Ovary (tissue), 7 donors: ENCODE measurements at regions not wholly inside any gene's neighbourhood (a gene's known extent, or its start where the extent isn't known, plus 50 kb on each side); places are given as distances from the start of the nearest gene placed in this dataset.

ENCODE experiments used
- DNase-seq, 5 donors: peaks; one replicate each; pipeline ENCODE4 v3.0.0-alpha.2; 2019 to 2020
- H3K27ac ChIP-seq, 2 donors: fragments of 200-600 bp; one replicate each; pipeline versions ENCODE4 v1.5.1 to v1.8.0; 2019 to 2022
- H3K27me3 ChIP-seq: fragments of 200-600 bp; one replicate; pipeline ENCODE4 v1.8.0; 2022
- H3K36me3 ChIP-seq: fragments of 200-600 bp; sonication (generic); one replicate; pipeline ENCODE4 v1.5.1; 2019
- H3K4me1 ChIP-seq: one replicate; pipeline ENCODE4 v1.8.1; 2013; ENCODE audit warnings: mild to moderate bottlenecking, moderate library complexity; ENCODE audit not compliant: insufficient read depth
- H3K4me3 ChIP-seq: fragments of 200-600 bp; sonication (generic); one replicate; pipeline ENCODE4 v1.5.1; 2017
- H3K9me3 ChIP-seq, 2 donors: fragments of 200-600 bp in 1 of 2; sonication (generic) in 1 of 2; one replicate each; pipeline versions ENCODE4 v1.5.1 to v1.8.1; 2013 to 2019; ENCODE audit warnings: mild to moderate bottlenecking in 1 of 2, moderate library complexity in 1 of 2
- EP300 ChIP-seq: sonication (generic); formaldehyde crosslinking; IDR thresholded peaks from one replicate; pipeline ENCODE4 v1.6.1; 2017; ENCODE audit warnings: antibody characterized with exemption
- POLR2A ChIP-seq: fragments of 450-650 bp; IDR thresholded peaks from one replicate; pipeline ENCODE4 v1.6.1; 2017; ENCODE audit warnings: antibody characterized with exemption, mild to moderate bottlenecking, moderate library complexity
- WGBS, 3 donors: extraction: QIAGEN DNeasy Blood & Tissue Kit in 1 of 3; methylation state at CpG; one replicate each; pipeline versions ENCODE4 v1.1.5 to v1.1.7; 2013 to 2017; 5-methylcytosine and 5-hydroxymethylcytosine counted together
- intact Hi-C, 4 donors: fragments of 100-400 bp; cut with DNase I; formaldehyde crosslinking; loops; one replicate each; pipeline versions ENCODE4 v1.11.0 to v1.15.1; 2022 to 2023
- TF ChIP-seq, protein P1 (sequence below), 3 donors: fragments of 450-650 bp in 2 of 3; fragments of 200-600 bp in 1 of 3; IDR thresholded peaks; one replicate each; pipeline versions ENCODE4 v1.5.1 to v1.8.0; 2016 to 2022; ENCODE audit warnings: antibody characterized with exemption in 3 of 3, mild to moderate bottlenecking in 1 of 3
- donor health status: DM: no; HTN: no; CAD: no; lungs with moderate emphysema.
- donor health status: DM: no; HTN: no; CAD: no.
- donor health status: Bipolar disorder and iron deficiency.
- donor health status: DM: no; HTN: no; CAD: no.
- donor health status: DM: yes; HTN: yes; CAD: no.

DNA sequence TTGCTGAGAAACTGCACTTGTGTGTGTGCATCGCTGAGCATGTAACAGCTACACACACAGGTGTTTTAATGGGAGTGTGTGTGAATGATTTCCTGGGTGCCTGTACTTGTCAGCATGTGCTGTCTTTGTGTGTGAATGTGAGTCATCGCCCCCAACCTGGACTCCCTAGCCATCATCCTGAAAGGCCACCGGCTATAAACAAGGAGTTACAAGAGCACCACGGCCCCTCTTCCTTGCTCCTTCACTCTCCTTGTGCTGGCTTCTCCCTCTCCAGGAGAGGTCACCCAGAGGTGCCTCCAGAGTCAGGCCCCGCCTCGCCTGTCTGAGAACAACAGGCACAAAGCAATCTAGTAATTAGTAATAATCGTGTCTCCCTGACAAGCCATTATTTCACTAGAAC, 419.2 kb downstream of the BUD13 start:
- H3K36me3 ChIP-seq, result no peaks in the 10 kb centered on the region
- DNase-seq, result no peak
- TF ChIP-seq, protein P1, sequence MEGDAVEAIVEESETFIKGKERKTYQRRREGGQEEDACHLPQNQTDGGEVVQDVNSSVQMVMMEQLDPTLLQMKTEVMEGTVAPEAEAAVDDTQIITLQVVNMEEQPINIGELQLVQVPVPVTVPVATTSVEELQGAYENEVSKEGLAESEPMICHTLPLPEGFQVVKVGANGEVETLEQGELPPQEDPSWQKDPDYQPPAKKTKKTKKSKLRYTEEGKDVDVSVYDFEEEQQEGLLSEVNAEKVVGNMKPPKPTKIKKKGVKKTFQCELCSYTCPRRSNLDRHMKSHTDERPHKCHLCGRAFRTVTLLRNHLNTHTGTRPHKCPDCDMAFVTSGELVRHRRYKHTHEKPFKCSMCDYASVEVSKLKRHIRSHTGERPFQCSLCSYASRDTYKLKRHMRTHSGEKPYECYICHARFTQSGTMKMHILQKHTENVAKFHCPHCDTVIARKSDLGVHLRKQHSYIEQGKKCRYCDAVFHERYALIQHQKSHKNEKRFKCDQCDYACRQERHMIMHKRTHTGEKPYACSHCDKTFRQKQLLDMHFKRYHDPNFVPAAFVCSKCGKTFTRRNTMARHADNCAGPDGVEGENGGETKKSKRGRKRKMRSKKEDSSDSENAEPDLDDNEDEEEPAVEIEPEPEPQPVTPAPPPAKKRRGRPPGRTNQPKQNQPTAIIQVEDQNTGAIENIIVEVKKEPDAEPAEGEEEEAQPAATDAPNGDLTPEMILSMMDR (IDR thresholded peaks at IDR 0.05), result no peak
- no peak for TF ChIP-seq POLR2A
- H3K4me3 ChIP-seq, result no peak overlapping the region
- intact Hi-C loops, result no loop called here
- WGBS, 3 donors, result 55 to 63% (median 62%) methylated on average over 7 of the region's 7 CpGs
- no peaks in the 10 kb centered on the region for H3K4me1 ChIP-seq
- H3K27ac ChIP-seq, result no peak overlapping the region
- no peaks in the 10 kb centered on the region for H3K27me3 ChIP-seq
- H3K9me3 ChIP-seq, result no peaks in the 10 kb centered on the region

- intact Hi-C loops, result no loop called here
- no peaks in the 10 kb centered on the region for H3K9me3 ChIP-seq
- DNase-seq, result no peak
- H3K36me3 ChIP-seq, result no peaks in the 10 kb centered on the region
- H3K27ac ChIP-seq, result no peak overlapping the region
- no peaks in the 10 kb centered on the region for H3K27me3 ChIP-seq
- H3K4me3 ChIP-seq, result no peak overlapping the region
- WGBS, 3 donors, result 69 to 80% (median 80%) methylated on average over 4 of the region's 4 CpGs
- no peak for TF ChIP-seq EP300
- no peak for TF ChIP-seq POLR2A
- TF ChIP-seq, protein P1 (IDR thresholded peaks at IDR 0.05), result no peak
- no peaks in the 10 kb centered on the region for H3K4me1 ChIP-seq
Measured at GRCh38 chr11:116352881-116353280, 419.9 kb downstream of the BUD13 start.

DNA sequence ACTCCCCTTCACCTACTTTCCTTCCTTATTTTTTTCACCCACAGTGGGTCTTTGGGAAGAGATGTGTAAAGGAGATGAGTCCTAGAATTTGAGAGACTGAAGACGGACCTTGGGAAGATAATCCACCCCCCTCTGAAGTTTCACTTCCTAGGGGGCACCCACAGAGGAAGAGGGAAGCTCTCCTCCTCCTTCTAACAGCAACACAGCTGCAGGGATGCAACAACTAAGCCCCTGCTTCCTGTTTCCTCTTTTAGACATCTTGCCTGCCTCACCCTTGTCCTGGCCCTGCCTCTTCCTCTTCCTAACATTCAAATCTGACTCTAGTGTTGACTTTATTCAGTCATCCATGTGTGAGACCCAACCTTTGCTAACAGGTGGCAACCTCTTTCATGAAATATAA, 424.6 kb downstream of the BUD13 start:
- intact Hi-C loops, result no loop called here
- Histone ChIP-seq H3K27ac (no peak overlapping the region), H3K4me1 (no peaks in the 10 kb centered on the region), H3K27me3 (no peaks in the 10 kb centered on the region), H3K4me3 (no peak overlapping the region), H3K9me3 (no peaks in the 10 kb centered on the region), H3K36me3 (no peaks in the 10 kb centered on the region)
- TF ChIP-seq, protein P1 (IDR thresholded peaks at IDR 0.05), result no peak
- TF ChIP-seq POLR2A (no peak), EP300 (no peak)
- no peak for DNase-seq
- 17 to 33% (median 19%) methylated on average over 1 of the region's 1 CpG for WGBS, 3 donors

GRCh38 chr11:116345575-116345974, 427.2 kb downstream of the BUD13 start:
- 70 to 87% (median 79%) methylated on average over 2 of the region's 2 CpGs for WGBS, 3 donors
- no peaks in the 10 kb centered on the region for H3K27me3 ChIP-seq
- intact Hi-C loops, result no loop called here
- TF ChIP-seq POLR2A, result no peak
- no peak for TF ChIP-seq EP300
- TF ChIP-seq, protein P1 (IDR thresholded peaks at IDR 0.05), result no peak
- H3K4me3 ChIP-seq, result no peak overlapping the region
- no peaks in the 10 kb centered on the region for H3K4me1 ChIP-seq
- H3K9me3 ChIP-seq, result no peaks in the 10 kb centered on the region
- no peaks in the 10 kb centered on the region for H3K36me3 ChIP-seq
- no peak overlapping the region for H3K27ac ChIP-seq
- DNase-seq, result no peak

DNA sequence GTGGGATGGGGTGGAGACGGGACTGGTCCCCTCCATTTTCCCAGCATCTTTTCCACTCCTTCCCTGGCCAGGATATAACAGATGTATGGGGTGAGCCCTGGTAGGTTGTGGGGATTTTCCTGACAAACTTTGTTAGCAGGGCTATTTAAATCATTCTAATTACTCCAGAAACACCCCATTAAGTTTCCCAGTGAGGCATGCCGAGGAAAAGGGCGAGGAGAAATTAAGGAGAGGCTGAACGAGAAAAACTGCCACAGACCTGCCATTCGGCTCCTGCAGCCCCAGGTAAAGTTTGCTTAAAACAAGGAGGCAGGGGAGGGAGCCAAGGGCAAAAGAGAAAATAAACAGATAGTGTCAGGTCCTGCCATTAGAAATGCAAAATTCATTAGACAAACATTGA, 428.2 kb downstream of the BUD13 start:
- Histone ChIP-seq H3K4me3 (no peak overlapping the region), H3K36me3 (no peaks in the 10 kb centered on the region), H3K27ac (no peak overlapping the region), H3K4me1 (no peaks in the 10 kb centered on the region), H3K27me3 (no peaks in the 10 kb centered on the region), H3K9me3 (no peaks in the 10 kb centered on the region)
- DNase-seq, result no peak
- intact Hi-C loops, result no loop called here
- no peak for TF ChIP-seq EP300
- TF ChIP-seq, protein P1 (IDR thresholded peaks at IDR 0.05), result no peak
- TF ChIP-seq POLR2A, result no peak
- WGBS, 3 donors, result 25 to 43% (median 33%) methylated on average over 5 of the region's 5 CpGs
